ENCODE measurements at regions not wholly inside any gene's neighbourhood (a gene's known extent, or its start where the extent isn't known, plus 50 kb on each side); places are given as distances from the start of the nearest gene placed in this dataset.

DNA sequence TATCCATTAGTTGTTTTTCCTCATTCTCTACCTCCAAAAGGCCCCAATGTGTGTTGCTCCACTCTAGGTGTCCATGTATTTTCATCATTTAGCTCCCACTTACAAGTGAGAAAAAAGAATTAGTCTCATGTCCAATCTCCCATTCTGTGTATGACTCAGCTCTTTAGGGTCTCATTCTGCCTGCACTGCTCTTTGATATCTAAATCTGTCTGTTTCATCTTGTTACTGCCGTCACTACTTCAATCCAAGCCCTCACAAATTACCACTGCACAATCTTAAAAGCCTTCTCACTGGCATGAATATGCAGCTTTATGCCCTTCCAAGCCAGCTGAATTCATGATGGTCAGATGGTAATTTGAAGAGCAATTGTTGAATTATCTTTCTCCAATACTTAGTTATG lies 480.5 kb downstream of the TRIB2 start:
- H2BK15ac ChIP-seq (ENCODE audit: low read depth, low read length), result no peak overlapping the region
- Mint-ChIP-seq H3K4me1 (no peaks in the 10 kb centered on the region), H3K27ac (no peak overlapping the region), H3K27me3 (ENCODE audit: low read depth) (no peaks in the 10 kb centered on the region), H3K9me3 (no peaks in the 10 kb centered on the region), H3K4me3 (no peak overlapping the region), H3K36me3 (ENCODE audit: insufficient read depth in 1 of 3, low read depth in 3 of 3) (no peaks in the 10 kb centered on the region)
- no peak overlapping the region for H4K5ac ChIP-seq (ENCODE audit: insufficient read length, low read depth, low read length)
- H3K4me1 ChIP-seq (ENCODE audit: insufficient read depth, low read length), result no peaks in the 10 kb centered on the region
- H4K91ac ChIP-seq (ENCODE audit: insufficient read length, low read depth, low read length), result no peak overlapping the region
- no peak overlapping the region for H3K4me2 ChIP-seq (ENCODE audit: insufficient read depth, insufficient read length, low read length)
- no peak overlapping the region for H2AK5ac ChIP-seq (ENCODE audit: insufficient read length, low read length)
- no peak overlapping the region for H3K56ac ChIP-seq (ENCODE audit: insufficient read length, low read depth, low read length)
- H4K20me1 ChIP-seq (ENCODE audit: control insufficient read depth, insufficient read depth, insufficient read length), result no peaks in the 10 kb centered on the region
- H3K9ac ChIP-seq (ENCODE audit: extremely low read depth, insufficient read length, low read length), result no peak overlapping the region
- TF ChIP-seq, protein P1, sequence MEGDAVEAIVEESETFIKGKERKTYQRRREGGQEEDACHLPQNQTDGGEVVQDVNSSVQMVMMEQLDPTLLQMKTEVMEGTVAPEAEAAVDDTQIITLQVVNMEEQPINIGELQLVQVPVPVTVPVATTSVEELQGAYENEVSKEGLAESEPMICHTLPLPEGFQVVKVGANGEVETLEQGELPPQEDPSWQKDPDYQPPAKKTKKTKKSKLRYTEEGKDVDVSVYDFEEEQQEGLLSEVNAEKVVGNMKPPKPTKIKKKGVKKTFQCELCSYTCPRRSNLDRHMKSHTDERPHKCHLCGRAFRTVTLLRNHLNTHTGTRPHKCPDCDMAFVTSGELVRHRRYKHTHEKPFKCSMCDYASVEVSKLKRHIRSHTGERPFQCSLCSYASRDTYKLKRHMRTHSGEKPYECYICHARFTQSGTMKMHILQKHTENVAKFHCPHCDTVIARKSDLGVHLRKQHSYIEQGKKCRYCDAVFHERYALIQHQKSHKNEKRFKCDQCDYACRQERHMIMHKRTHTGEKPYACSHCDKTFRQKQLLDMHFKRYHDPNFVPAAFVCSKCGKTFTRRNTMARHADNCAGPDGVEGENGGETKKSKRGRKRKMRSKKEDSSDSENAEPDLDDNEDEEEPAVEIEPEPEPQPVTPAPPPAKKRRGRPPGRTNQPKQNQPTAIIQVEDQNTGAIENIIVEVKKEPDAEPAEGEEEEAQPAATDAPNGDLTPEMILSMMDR (conservative IDR thresholded peaks at IDR 0.05), result no peak
- no peaks in the 10 kb centered on the region for H3K27me3 ChIP-seq (ENCODE audit: insufficient read depth, low read length)
- H3K18ac ChIP-seq (ENCODE audit: insufficient read length, low read depth, low read length), result no peak overlapping the region
- no peaks in the 10 kb centered on the region for H3K79me2 ChIP-seq (ENCODE audit: insufficient read depth, low read length)
- no peaks in the 10 kb centered on the region for H3K79me1 ChIP-seq (ENCODE audit: insufficient read depth, low read depth, low read length, poor library complexity, severe bottlenecking)
- H2AFZ ChIP-seq (ENCODE audit: low read length), result no peak overlapping the region
- no peak overlapping the region for H2BK120ac ChIP-seq (ENCODE audit: low read depth, low read length, poor library complexity, severe bottlenecking)
- H3K23ac ChIP-seq (ENCODE audit: insufficient read length, low read depth, low read length), result no peak overlapping the region
- no peak for DNase-seq
- H3K23me2 ChIP-seq (ENCODE audit: insufficient read length, low read depth, low read length, poor library complexity, severe bottlenecking), result no peaks in the 10 kb centered on the region
- no peaks in the 10 kb centered on the region for H3K9me3 ChIP-seq (ENCODE audit: control insufficient read depth, low read depth, low read length)
- no peak overlapping the region for H2BK20ac ChIP-seq (ENCODE audit: low read depth, low read length, poor library complexity, severe bottlenecking)
- H2BK5ac ChIP-seq (ENCODE audit: insufficient read length, low read length), result no peak overlapping the region
- no peak overlapping the region for H3T11ph ChIP-seq (ENCODE audit: low read length)
- H3K14ac ChIP-seq (ENCODE audit: insufficient read depth, low read length), result no peak overlapping the region
- WGBS (ENCODE audit: extremely low coverage, insufficient read length, low lambda C conversion rate), result no CpG with 5 or more reads among the region's 1 CpG
- no peak overlapping the region for H3K27ac ChIP-seq (ENCODE audit: insufficient read length, low read depth, low read length)
- H3K4ac ChIP-seq (ENCODE audit: low read depth, low read length), result no peak overlapping the region
- H2BK12ac ChIP-seq (ENCODE audit: insufficient read length, low read depth, low read length), result no peak overlapping the region
- no peak overlapping the region for H4K8ac ChIP-seq (replicated peaks; ENCODE audit: insufficient read length, low read depth, low read length)
